Brain microvascular endothelial cell (primary cell): ENCODE measurements at regions not wholly inside any gene's neighbourhood (a gene's known extent, or its start where the extent isn't known, plus 50 kb on each side); places are given as distances from the start of the nearest gene placed in this dataset.

Experiments
- DNase-seq: peaks from one replicate; pipeline ENCODE4 v3.0.0-alpha.2; 2020
- H3K27ac ChIP-seq: fragments of 250-450 bp; sonication (Bioruptor Pico); 2 replicates; pipeline ENCODE4 v1.5.1; 2020; ENCODE audit warnings: mild to moderate bottlenecking, moderate library complexity
- H3K27me3 ChIP-seq: fragments of 250-450 bp; sonication (Bioruptor Pico); replicated peaks from 2 replicates; pipeline ENCODE4 v1.5.1; 2020; ENCODE audit warnings: mild to moderate bottlenecking
- H3K36me3 ChIP-seq: fragments of 250-450 bp; sonication (Bioruptor Pico); replicated peaks from 2 replicates; pipeline ENCODE4 v1.5.1; 2020; ENCODE audit warnings: mild to moderate bottlenecking
- H3K4me3 ChIP-seq: 2 replicates; pipeline ENCODE4 v1.5.1; 2011; ENCODE audit warnings: low read depth, mild to moderate bottlenecking, control low read depth, low read length, moderate library complexity
- CTCF ChIP-seq: IDR thresholded peaks from 2 replicates; pipeline ENCODE4 v1.5.1; 2011; ENCODE audit warnings: low read depth, mild to moderate bottlenecking, moderate library complexity, low read length, control low read depth, inconsistent platforms; ENCODE audit errors: missing control alignments
- in situ Hi-C: cut with HindIII; loops from 2 replicates; pipeline ENCODE4 v1.10.0; 2017; ENCODE audit warnings: low sequenced_read_pairs, low pct_ligation_motif_present

GRCh38 chr5:111914966-111915636 is 158.1 kb upstream of the NREP start:
- no peak for TF ChIP-seq CTCF
- no peak for DNase-seq
- no peaks in the 10 kb centered on the region for H3K27me3 ChIP-seq
- in situ Hi-C loops, result no loop called here
- no peak overlapping the region for H3K27ac ChIP-seq
- no peaks in the 10 kb centered on the region for H3K36me3 ChIP-seq
- H3K4me3 ChIP-seq, result no peak overlapping the region

- in situ Hi-C loops, result no loop called here
- Histone ChIP-seq H3K4me3 (no peak overlapping the region), H3K36me3 (no peaks in the 10 kb centered on the region), H3K27me3 (no peaks in the 10 kb centered on the region), H3K27ac (no peak overlapping the region)
- no peak for TF ChIP-seq CTCF
- DNase-seq, result no peak
Measured at GRCh38 chr5:111902436-111902835, 145.4 kb upstream of the NREP start.

GRCh38 chr5:111901296-111901695 is 144.3 kb upstream of the NREP start:
- Histone ChIP-seq H3K36me3 (no peaks in the 10 kb centered on the region), H3K4me3 (no peak overlapping the region), H3K27ac (no peak overlapping the region), H3K27me3 (no peaks in the 10 kb centered on the region)
- no peak for DNase-seq
- in situ Hi-C loops, result no loop called here
- TF ChIP-seq CTCF, result no peak

GRCh38 chr5:111892949-111893348 is 136.0 kb upstream of the NREP start:
- Histone ChIP-seq H3K27ac (no peak overlapping the region), H3K27me3 (no peaks in the 10 kb centered on the region), H3K36me3 (no peaks in the 10 kb centered on the region), H3K4me3 (no peak overlapping the region)
- in situ Hi-C loops, result no loop called here
- TF ChIP-seq CTCF, result no peak
- DNase-seq, result peak; percentile 5

- no peak for DNase-seq
- Histone ChIP-seq H3K4me3 (no peak overlapping the region), H3K27me3 (no peaks in the 10 kb centered on the region), H3K36me3 (no peaks in the 10 kb centered on the region), H3K27ac (no peak overlapping the region)
- TF ChIP-seq CTCF, result no peak
- in situ Hi-C loops, result no loop called here
Measured at GRCh38 chr5:111887706-111888105, 130.7 kb upstream of the NREP start.

GRCh38 chr5:111869681-111870080 is 112.7 kb upstream of the NREP start:
- in situ Hi-C loops, result no loop called here
- Histone ChIP-seq H3K27me3 (no peaks in the 10 kb centered on the region), H3K27ac (no peak overlapping the region), H3K4me3 (no peak overlapping the region), H3K36me3 (no peaks in the 10 kb centered on the region)
- DNase-seq, result no peak
- TF ChIP-seq CTCF, result no peak
